Erythroblast (primary cell): ENCODE measurements at regions not wholly inside any gene's neighbourhood (a gene's known extent, or its start where the extent isn't known, plus 50 kb on each side); places are given as distances from the start of the nearest gene placed in this dataset.

Experiments used
- GATA1 ChIP-seq: IDR thresholded peaks from 2 replicates; pipeline ENCODE4 v1.6.1; 2011; ENCODE audit warnings: low read depth, mild to moderate bottlenecking, control low read depth, low read length, moderate library complexity
- POLR2A ChIP-seq: IDR thresholded peaks from 2 replicates; pipeline ENCODE4 v1.6.1; 2011; ENCODE audit warnings: mild to moderate bottlenecking, low read length

DNA sequence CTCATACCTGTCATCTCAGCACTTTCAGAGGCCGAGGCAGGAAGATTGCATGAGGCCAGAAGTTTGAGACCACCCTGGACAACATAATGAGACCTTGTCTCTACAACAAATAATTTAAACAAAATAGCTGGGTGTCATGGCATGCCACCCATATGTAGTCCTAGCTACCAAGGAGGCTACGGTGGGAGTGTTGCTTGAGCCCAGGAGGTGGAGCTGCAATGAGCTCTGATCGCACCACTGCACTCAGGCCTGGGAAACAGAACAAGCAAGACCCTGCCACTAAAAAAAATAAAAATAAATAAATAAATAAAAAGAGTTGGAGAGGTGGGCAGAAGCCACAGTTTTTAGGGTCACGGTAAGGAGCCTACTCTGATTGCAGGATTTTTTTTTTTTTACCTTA is 136.0 kb downstream of the TANC2 start:
- TF ChIP-seq POLR2A: no peak
- no peak for TF ChIP-seq GATA1
